ENCODE measurements at regions not wholly inside any gene's neighbourhood (a gene's known extent, or its start where the extent isn't known, plus 50 kb on each side); places are given as distances from the start of the nearest gene placed in this dataset.

GRCh38 chr1:116310180-116310579 lies 62.9 kb upstream of the ATP1A1 start:
- Mint-ChIP-seq H3K27ac (no peak overlapping the region), H3K4me3 (ENCODE audit: low read depth) (no peak overlapping the region)

GRCh38 chr1:116311193-116311592 lies 61.9 kb upstream of the ATP1A1 start:
- no peak for TF ChIP-seq CTCF (IDR thresholded peaks at IDR 0.05; ENCODE audit: unreplicated experiment)
- H3K4me1 Mint-ChIP-seq (ENCODE audit: low read depth) = peaks cover 27% of the 10 kb centered on the region

More at GRCh38 chr1:116310180-116310579, 62.9 kb upstream of the ATP1A1 start:
- Mint-ChIP-seq H3K4me1 (ENCODE audit: low read depth) (peaks cover 22% of the 10 kb centered on the region), H3K36me3 (ENCODE audit: insufficient read depth) (no peaks in the 10 kb centered on the region), H3K9me3 (ENCODE audit: low read depth) (no peaks in the 10 kb centered on the region), H3K27me3 (no peaks in the 10 kb centered on the region)
- DNase-seq (ENCODE audit: low spot score, unreplicated experiment) = no peak
- no peak for TF ChIP-seq CTCF (IDR thresholded peaks at IDR 0.05; ENCODE audit: unreplicated experiment)

GRCh38 chr1:116311756-116312680 lies 61.0 kb upstream of the ATP1A1 start:
- Mint-ChIP-seq H3K4me3 (ENCODE audit: low read depth) (no peak overlapping the region), H3K4me1 (ENCODE audit: low read depth) (peaks cover 34% of the 10 kb centered on the region), H3K9me3 (ENCODE audit: low read depth) (no peaks in the 10 kb centered on the region), H3K27ac (peak overlapping the region; percentile 75), H3K36me3 (ENCODE audit: insufficient read depth) (no peaks in the 10 kb centered on the region), H3K27me3 (no peaks in the 10 kb centered on the region)
- TF ChIP-seq CTCF (IDR thresholded peaks at IDR 0.05; ENCODE audit: unreplicated experiment) = no peak
- no peak for DNase-seq (ENCODE audit: low spot score, unreplicated experiment)

More at GRCh38 chr1:116311193-116311592, 61.9 kb upstream of the ATP1A1 start:
- Mint-ChIP-seq H3K27me3 (no peaks in the 10 kb centered on the region), H3K36me3 (ENCODE audit: insufficient read depth) (no peaks in the 10 kb centered on the region), H3K4me3 (ENCODE audit: low read depth) (no peak overlapping the region), H3K9me3 (ENCODE audit: low read depth) (no peaks in the 10 kb centered on the region), H3K27ac (no peak overlapping the region)
- DNase-seq (ENCODE audit: low spot score, unreplicated experiment) = no peak

- Mint-ChIP-seq H3K4me1 (ENCODE audit: low read depth) (peaks cover 38% of the 10 kb centered on the region), H3K36me3 (ENCODE audit: insufficient read depth) (no peaks in the 10 kb centered on the region), H3K9me3 (ENCODE audit: low read depth) (no peaks in the 10 kb centered on the region), H3K4me3 (ENCODE audit: low read depth) (no peak overlapping the region), H3K27ac (no peak overlapping the region), H3K27me3 (no peaks in the 10 kb centered on the region)
- DNase-seq (ENCODE audit: low spot score, unreplicated experiment) = no peak
- no peak for TF ChIP-seq CTCF (IDR thresholded peaks at IDR 0.05; ENCODE audit: unreplicated experiment)
Observed at GRCh38 chr1:116312681-116313069, 60.4 kb upstream of the ATP1A1 start.

- Mint-ChIP-seq H3K36me3 (ENCODE audit: insufficient read depth) (no peaks in the 10 kb centered on the region), H3K4me3 (ENCODE audit: low read depth) (no peak overlapping the region), H3K4me1 (ENCODE audit: low read depth) (peaks cover 42% of the 10 kb centered on the region), H3K9me3 (ENCODE audit: low read depth) (no peaks in the 10 kb centered on the region), H3K27me3 (no peaks in the 10 kb centered on the region), H3K27ac (no peak overlapping the region)
- DNase-seq (ENCODE audit: low spot score, unreplicated experiment) = no peak
- no peak for TF ChIP-seq CTCF (IDR thresholded peaks at IDR 0.05; ENCODE audit: unreplicated experiment)
Observed at GRCh38 chr1:116313776-116314175, 59.3 kb upstream of the ATP1A1 start.

Measured in progenitor cell of endocrine pancreas (in vitro differentiated cells).